ENCODE measurements at regions not wholly inside any gene's neighbourhood (a gene's known extent, or its start where the extent isn't known, plus 50 kb on each side); places are given as distances from the start of the nearest gene placed in this dataset.

- Histone ChIP-seq H3K4me1 (replicated peaks in 1 of 2) (no peaks in the 10 kb centered on the region), H3K9me3 (replicated peaks in 1 of 3) (no peaks in the 10 kb centered on the region), H3K4me3 (no peak overlapping the region), H3K27me3 (no peaks in the 10 kb centered on the region), H3K36me3 (replicated peaks in 1 of 2) (no peaks in the 10 kb centered on the region), H3K27ac (no peak overlapping the region)
- intact Hi-C loops (cut with DNase I), result no loop called here
- DNase-seq, result no peak
- WGBS, 4 donors, result 42 to 60% (median 57%) methylated on average over 12 of the region's 12 CpGs
- TF ChIP-seq, protein P1, sequence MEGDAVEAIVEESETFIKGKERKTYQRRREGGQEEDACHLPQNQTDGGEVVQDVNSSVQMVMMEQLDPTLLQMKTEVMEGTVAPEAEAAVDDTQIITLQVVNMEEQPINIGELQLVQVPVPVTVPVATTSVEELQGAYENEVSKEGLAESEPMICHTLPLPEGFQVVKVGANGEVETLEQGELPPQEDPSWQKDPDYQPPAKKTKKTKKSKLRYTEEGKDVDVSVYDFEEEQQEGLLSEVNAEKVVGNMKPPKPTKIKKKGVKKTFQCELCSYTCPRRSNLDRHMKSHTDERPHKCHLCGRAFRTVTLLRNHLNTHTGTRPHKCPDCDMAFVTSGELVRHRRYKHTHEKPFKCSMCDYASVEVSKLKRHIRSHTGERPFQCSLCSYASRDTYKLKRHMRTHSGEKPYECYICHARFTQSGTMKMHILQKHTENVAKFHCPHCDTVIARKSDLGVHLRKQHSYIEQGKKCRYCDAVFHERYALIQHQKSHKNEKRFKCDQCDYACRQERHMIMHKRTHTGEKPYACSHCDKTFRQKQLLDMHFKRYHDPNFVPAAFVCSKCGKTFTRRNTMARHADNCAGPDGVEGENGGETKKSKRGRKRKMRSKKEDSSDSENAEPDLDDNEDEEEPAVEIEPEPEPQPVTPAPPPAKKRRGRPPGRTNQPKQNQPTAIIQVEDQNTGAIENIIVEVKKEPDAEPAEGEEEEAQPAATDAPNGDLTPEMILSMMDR (IDR thresholded peaks at IDR 0.05), result no peak
- TF ChIP-seq POLR2A (IDR thresholded peaks at IDR 0.05), result no peak
These were observed 108.1 kb upstream of the FBXL7 start for GRCh38 chr5:15391704-15392397.

DNA sequence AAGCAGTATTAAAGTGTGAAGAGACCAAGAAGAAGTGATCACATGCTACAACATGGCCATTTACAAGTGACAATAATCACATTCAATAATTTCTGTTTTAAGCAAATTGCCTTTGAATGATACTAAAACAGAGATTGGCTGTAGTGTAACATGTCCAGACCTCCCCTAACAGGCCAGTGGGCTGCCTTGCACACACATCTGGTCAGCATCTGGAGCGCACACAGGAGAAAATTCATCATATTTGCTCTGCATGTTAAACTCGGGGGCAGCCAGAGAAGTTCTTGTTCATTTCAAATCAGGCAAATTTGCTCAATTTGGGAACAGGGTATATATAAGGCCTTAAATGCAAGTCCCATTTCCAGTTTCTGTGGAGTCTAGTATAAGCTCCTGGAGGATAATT, 111.1 kb upstream of the FBXL7 start:
- TF ChIP-seq, protein P1 (IDR thresholded peaks at IDR 0.05), result no peak
- no peak for TF ChIP-seq POLR2A (IDR thresholded peaks at IDR 0.05)
- intact Hi-C loops (cut with DNase I), result no loop called here
- no peaks in the 10 kb centered on the region for H3K9me3 ChIP-seq (replicated peaks in 1 of 3)
- DNase-seq, result no peak
- no peaks in the 10 kb centered on the region for H3K36me3 ChIP-seq (replicated peaks in 1 of 2)
- H3K4me3 ChIP-seq, result no peak overlapping the region
- no peaks in the 10 kb centered on the region for H3K27me3 ChIP-seq
- no peaks in the 10 kb centered on the region for H3K4me1 ChIP-seq (replicated peaks in 1 of 2)
- no peak overlapping the region for H3K27ac ChIP-seq
- 69 to 87% (median 80%) methylated on average over 2 of the region's 2 CpGs for WGBS, 4 donors

DNA sequence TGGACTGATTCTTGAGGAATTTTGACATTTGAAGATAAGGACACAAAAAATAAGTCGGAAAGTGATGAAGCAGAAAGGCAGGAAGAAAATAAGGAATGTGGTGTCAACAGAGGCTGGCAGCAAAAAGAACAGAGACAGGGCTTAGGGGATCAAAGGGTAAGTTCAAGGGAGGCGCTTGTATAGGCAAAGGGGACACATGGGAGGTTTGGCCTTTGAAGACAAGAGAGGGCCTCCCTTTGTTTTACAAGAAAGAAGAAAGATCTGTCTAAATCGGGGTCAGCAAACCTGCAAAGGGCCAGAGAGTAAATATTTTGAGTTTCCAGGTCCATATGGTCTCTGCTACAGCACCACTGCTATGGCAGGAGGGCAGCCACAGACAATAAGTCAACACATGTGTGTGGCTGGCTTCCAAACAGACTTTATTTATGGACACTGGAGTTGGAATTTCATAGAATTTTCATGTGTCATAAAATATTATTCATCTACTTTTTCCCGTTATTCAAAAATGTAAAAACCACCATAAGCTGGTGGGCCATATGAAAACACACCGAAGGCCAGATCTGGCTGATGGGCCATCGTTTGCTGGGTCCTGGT, 112.0 kb upstream of the FBXL7 start:
- H3K4me3 ChIP-seq, result no peak overlapping the region
- TF ChIP-seq, protein P1 (IDR thresholded peaks at IDR 0.05), result no peak
- TF ChIP-seq POLR2A (IDR thresholded peaks at IDR 0.05), result no peak
- no peak for DNase-seq
- H3K4me1 ChIP-seq (replicated peaks in 1 of 2), result no peaks in the 10 kb centered on the region
- no peak overlapping the region for H3K27ac ChIP-seq
- H3K36me3 ChIP-seq (replicated peaks in 1 of 2), result no peaks in the 10 kb centered on the region
- H3K27me3 ChIP-seq, result no peaks in the 10 kb centered on the region
- intact Hi-C loops (cut with DNase I), result no loop called here
- no peaks in the 10 kb centered on the region for H3K9me3 ChIP-seq (replicated peaks in 1 of 3)
- WGBS, 4 donors, result 80 to 86% (median 82%) methylated on average over 6 of the region's 6 CpGs

- Histone ChIP-seq H3K9me3 (replicated peaks in 1 of 3) (no peaks in the 10 kb centered on the region), H3K36me3 (replicated peaks in 1 of 2) (no peaks in the 10 kb centered on the region), H3K4me1 (replicated peaks in 1 of 2) (no peaks in the 10 kb centered on the region), H3K27ac (no peak overlapping the region), H3K4me3 (no peak overlapping the region), H3K27me3 (no peaks in the 10 kb centered on the region)
- DNase-seq, result no peak
- WGBS, 4 donors, result 94 to 100% (median 97%) methylated on average over 3 of the region's 3 CpGs
- intact Hi-C loops (cut with DNase I), result no loop called here
- no peak for TF ChIP-seq POLR2A (IDR thresholded peaks at IDR 0.05)
- TF ChIP-seq, protein P1 (IDR thresholded peaks at IDR 0.05), result no peak
These were observed 113.9 kb upstream of the FBXL7 start for GRCh38 chr5:15386122-15386521.
